ENCODE measurements at regions not wholly inside any gene's neighbourhood (a gene's known extent, or its start where the extent isn't known, plus 50 kb on each side); places are given as distances from the start of the nearest gene placed in this dataset.

GRCh38 chr3:102573483-102574028, 138.7 kb downstream of the ZPLD1 start:
- Histone ChIP-seq H3K4me3 (ENCODE audit: low read length) (no peak overlapping the region), H3K36me3 (replicated peaks; ENCODE audit: insufficient read depth, low read length) (no peaks in the 10 kb centered on the region), H3K79me2 (ENCODE audit: low read length) (no peaks in the 10 kb centered on the region), H3K27me3 (replicated peaks; ENCODE audit: insufficient read depth, low read length) (no peaks in the 10 kb centered on the region), H2AFZ (ENCODE audit: low read length) (no peak overlapping the region), H4K20me1 (ENCODE audit: insufficient read depth, low read length) (no peaks in the 10 kb centered on the region), H3K9ac (ENCODE audit: low read length) (no peak overlapping the region), H3F3A (ENCODE audit: insufficient read depth, low read length) (no peaks in the 10 kb centered on the region), H3K9me2 (replicated peaks; ENCODE audit: insufficient read depth, low read length) (no peaks in the 10 kb centered on the region), H3K27ac (ENCODE audit: low read length) (no peak overlapping the region), H3K4me2 (ENCODE audit: low read depth, low read length) (no peak overlapping the region), H3K9me3 (replicated peaks; ENCODE audit: insufficient read depth, low read length) (no peaks in the 10 kb centered on the region), H3K4me1 (ENCODE audit: low read length) (peaks cover 4% of the 10 kb centered on the region)
- no peak for DNase-seq
- no peak for TF ChIP-seq EZH2 (optimal IDR thresholded peaks at IDR 0.05; ENCODE audit: low read depth, low read length)

GRCh38 chr3:102574355-102574754, 139.5 kb downstream of the ZPLD1 start:
- Histone ChIP-seq H3K4me3 (ENCODE audit: low read length) (no peak overlapping the region), H3K4me1 (ENCODE audit: low read length) (peaks cover 4% of the 10 kb centered on the region), H2AFZ (ENCODE audit: low read length) (no peak overlapping the region), H3K79me2 (ENCODE audit: low read length) (no peaks in the 10 kb centered on the region), H3K9ac (ENCODE audit: low read length) (no peak overlapping the region), H3K9me3 (replicated peaks; ENCODE audit: insufficient read depth, low read length) (no peaks in the 10 kb centered on the region), H3K27me3 (replicated peaks; ENCODE audit: insufficient read depth, low read length) (no peaks in the 10 kb centered on the region), H3K27ac (ENCODE audit: low read length) (no peak overlapping the region), H3K4me2 (ENCODE audit: low read depth, low read length) (no peak overlapping the region), H4K20me1 (ENCODE audit: insufficient read depth, low read length) (no peaks in the 10 kb centered on the region), H3F3A (ENCODE audit: insufficient read depth, low read length) (no peaks in the 10 kb centered on the region), H3K36me3 (replicated peaks; ENCODE audit: insufficient read depth, low read length) (no peaks in the 10 kb centered on the region), H3K9me2 (replicated peaks; ENCODE audit: insufficient read depth, low read length) (no peaks in the 10 kb centered on the region)
- no peak for TF ChIP-seq EZH2 (optimal IDR thresholded peaks at IDR 0.05; ENCODE audit: low read depth, low read length)
- no peak for DNase-seq

GRCh38 chr3:102576651-102577050, 141.8 kb downstream of the ZPLD1 start:
- Histone ChIP-seq H3K9me2 (replicated peaks; ENCODE audit: insufficient read depth, low read length) (no peaks in the 10 kb centered on the region), H3K9ac (ENCODE audit: low read length) (no peak overlapping the region), H3K9me3 (replicated peaks; ENCODE audit: insufficient read depth, low read length) (no peaks in the 10 kb centered on the region), H3K4me3 (ENCODE audit: low read length) (no peak overlapping the region), H3K4me2 (ENCODE audit: low read depth, low read length) (no peak overlapping the region), H3K36me3 (replicated peaks; ENCODE audit: insufficient read depth, low read length) (no peaks in the 10 kb centered on the region), H3K27me3 (replicated peaks; ENCODE audit: insufficient read depth, low read length) (no peaks in the 10 kb centered on the region), H3K4me1 (ENCODE audit: low read length) (peaks cover 4% of the 10 kb centered on the region), H3K79me2 (ENCODE audit: low read length) (no peaks in the 10 kb centered on the region), H4K20me1 (ENCODE audit: insufficient read depth, low read length) (no peaks in the 10 kb centered on the region), H3F3A (ENCODE audit: insufficient read depth, low read length) (no peaks in the 10 kb centered on the region), H3K27ac (ENCODE audit: low read length) (no peak overlapping the region), H2AFZ (ENCODE audit: low read length) (no peak overlapping the region)
- no peak for TF ChIP-seq CTCF (IDR thresholded peaks at IDR 0.05; ENCODE audit: low read length)
- TF ChIP-seq EZH2 (optimal IDR thresholded peaks at IDR 0.05; ENCODE audit: low read depth, low read length) = no peak
- TF ChIP-seq EZH2phosphoT487 (IDR thresholded peaks at IDR 0.05; ENCODE audit: low read length) = no peak
- no peak for DNase-seq

- Histone ChIP-seq H3K79me2 (ENCODE audit: low read length) (no peaks in the 10 kb centered on the region), H3K4me1 (ENCODE audit: low read length) (peaks cover 4% of the 10 kb centered on the region), H2AFZ (ENCODE audit: low read length) (no peak overlapping the region), H3K4me2 (ENCODE audit: low read depth, low read length) (no peak overlapping the region), H3K4me3 (ENCODE audit: low read length) (no peak overlapping the region), H3K9ac (ENCODE audit: low read length) (no peak overlapping the region), H3K9me2 (replicated peaks; ENCODE audit: insufficient read depth, low read length) (no peaks in the 10 kb centered on the region), H3K27me3 (replicated peaks; ENCODE audit: insufficient read depth, low read length) (no peaks in the 10 kb centered on the region), H3K36me3 (replicated peaks; ENCODE audit: insufficient read depth, low read length) (no peaks in the 10 kb centered on the region), H4K20me1 (ENCODE audit: insufficient read depth, low read length) (no peaks in the 10 kb centered on the region), H3K27ac (ENCODE audit: low read length) (no peak overlapping the region), H3K9me3 (replicated peaks; ENCODE audit: insufficient read depth, low read length) (no peaks in the 10 kb centered on the region), H3F3A (ENCODE audit: insufficient read depth, low read length) (no peaks in the 10 kb centered on the region)
- no peak for DNase-seq
- TF ChIP-seq CTCF (IDR thresholded peaks at IDR 0.05; ENCODE audit: low read length) = no peak
- no peak for TF ChIP-seq EZH2 (optimal IDR thresholded peaks at IDR 0.05; ENCODE audit: low read depth, low read length)
- no peak for TF ChIP-seq EZH2phosphoT487 (IDR thresholded peaks at IDR 0.05; ENCODE audit: low read length)
These were observed 142.4 kb downstream of the ZPLD1 start for GRCh38 chr3:102577082-102577789.

Data from MM.1S (cell line).